Loucy (cell line): ENCODE measurements at regions not wholly inside any gene's neighbourhood (a gene's known extent, or its start where the extent isn't known, plus 50 kb on each side); places are given as distances from the start of the nearest gene placed in this dataset.

Source experiments
- H2AFZ ChIP-seq: fragments of 200-600 bp; sonication (generic); 2 replicates; pipeline ENCODE4 v1.6.0; 2016; ENCODE audit warnings: antibody characterized with exemption, mild to moderate bottlenecking, low read length, moderate library complexity
- H3F3A ChIP-seq: fragments of 200-600 bp; 2 replicates; pipeline ENCODE4 v1.6.0; 2016; ENCODE audit warnings: antibody characterized with exemption, low read depth, mild to moderate bottlenecking
- H3K27me3 ChIP-seq: fragments of 200-600 bp; sonication (generic); 2 replicates; pipeline ENCODE4 v1.6.1; 2014; ENCODE audit warnings: low read length, mild to moderate bottlenecking; ENCODE audit not compliant: insufficient read depth, poor library complexity, severe bottlenecking
- H3K36me3 ChIP-seq: fragments of 200-600 bp; sonication (generic); 2 replicates; pipeline ENCODE4 v1.6.1; 2016; ENCODE audit warnings: low read length; ENCODE audit not compliant: insufficient read depth
- H3K4me1 ChIP-seq: fragments of 200-600 bp; sonication (generic); 2 replicates; pipeline ENCODE4 v1.5.1; 2014; ENCODE audit warnings: low read length, mild to moderate bottlenecking; ENCODE audit not compliant: insufficient read depth, poor library complexity, severe bottlenecking
- H3K4me2 ChIP-seq: fragments of 200-600 bp; sonication (generic); 2 replicates; pipeline ENCODE4 v1.6.0; 2014; ENCODE audit warnings: antibody characterized with exemption, low read length, low read depth, mild to moderate bottlenecking; ENCODE audit not compliant: poor library complexity, severe bottlenecking
- H3K4me3 ChIP-seq: fragments of 200-600 bp; sonication (generic); 2 replicates; pipeline ENCODE4 v1.5.1; 2014; ENCODE audit warnings: low read length, mild to moderate bottlenecking, mixed read lengths; ENCODE audit not compliant: poor library complexity, severe bottlenecking
- H3K79me2 ChIP-seq: fragments of 200-600 bp; sonication (generic); 2 replicates; pipeline ENCODE4 v1.6.1; 2014; ENCODE audit warnings: low read length; ENCODE audit not compliant: insufficient read depth
- H3K9ac ChIP-seq: fragments of 200-600 bp; sonication (generic); 2 replicates; pipeline ENCODE4 v1.6.0; 2014; ENCODE audit warnings: mild to moderate bottlenecking, low read depth, low read length, moderate library complexity; ENCODE audit not compliant: poor library complexity, severe bottlenecking
- H3K9me2 ChIP-seq: fragments of 200-600 bp; sonication (generic); replicated peaks from 2 replicates; pipeline ENCODE4 v1.6.1; 2016; ENCODE audit warnings: low read depth, low read length, mixed read lengths
- H3K9me3 ChIP-seq: fragments of 200-600 bp; sonication (generic); 2 replicates; pipeline ENCODE4 v1.6.1; 2014; ENCODE audit warnings: mild to moderate bottlenecking, antibody characterized with exemption, low read length, low read depth; ENCODE audit not compliant: insufficient read depth
- H4K20me1 ChIP-seq: fragments of 200-600 bp; sonication (generic); 2 replicates; pipeline ENCODE4 v1.6.0; 2014; ENCODE audit warnings: antibody characterized with exemption, low read length, mild to moderate bottlenecking; ENCODE audit not compliant: insufficient read depth, poor library complexity, severe bottlenecking
- EZH2phosphoT487 ChIP-seq: fragments of 200-600 bp; IDR thresholded peaks from 2 replicates; pipeline ENCODE4 v1.6.1; 2018; ENCODE audit warnings: antibody characterized with exemption, mild to moderate bottlenecking, moderate library complexity, borderline replicate concordance
- TF ChIP-seq, protein P1 (sequence below): fragments of 200-600 bp; sonication (generic); conservative IDR thresholded peaks from 2 replicates; pipeline ENCODE4 v1.5.1; 2014; ENCODE audit warnings: mild to moderate bottlenecking, antibody characterized with exemption, low read length

DNA sequence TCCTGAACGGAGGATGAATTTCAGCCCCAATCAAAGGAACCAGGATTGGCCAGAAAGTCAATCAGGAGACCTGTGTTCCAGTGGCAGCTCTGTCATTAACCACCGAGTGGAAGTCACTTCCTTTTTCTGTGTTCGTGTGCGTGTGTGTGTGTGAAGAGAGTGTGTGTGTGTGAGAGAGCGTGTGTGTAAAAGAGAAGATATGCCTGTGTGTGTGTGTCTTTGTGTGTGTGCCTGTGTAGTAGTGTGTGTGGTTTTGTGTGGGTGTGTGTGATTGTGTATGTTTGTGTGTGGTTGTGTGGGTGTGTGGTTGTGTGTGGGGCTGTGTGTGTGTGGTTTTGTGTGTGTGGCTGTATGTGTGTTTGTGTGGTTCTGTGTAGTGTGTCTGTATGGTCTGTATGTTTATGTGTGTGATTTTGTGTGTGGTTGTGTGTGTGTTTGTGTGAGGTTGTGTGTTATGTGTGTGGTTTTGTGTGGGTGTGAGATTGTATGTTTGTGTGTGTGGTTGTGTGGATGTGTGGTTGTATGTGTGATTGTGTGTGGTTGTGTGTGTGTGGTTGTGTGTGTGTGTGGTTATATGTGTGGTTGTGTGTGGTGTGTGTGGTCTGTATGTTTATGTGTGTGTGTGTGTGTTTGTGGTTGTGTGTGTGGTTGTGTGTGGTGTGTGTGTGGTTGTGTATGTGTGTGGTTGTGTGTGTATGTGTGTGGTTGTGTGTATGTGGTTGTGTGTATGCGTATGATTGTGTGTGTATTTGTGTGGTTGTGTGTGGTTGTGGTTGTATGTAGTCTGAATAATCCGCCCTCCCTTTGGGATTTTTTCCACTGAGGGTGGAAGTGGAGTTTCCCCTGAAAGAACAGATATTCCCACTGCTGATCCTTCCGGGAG is 314.4 kb downstream of the SHQ1 start:
- H3K4me2 ChIP-seq: no peak overlapping the region
- no peaks in the 10 kb centered on the region for H3K9me2 ChIP-seq
- H3K9me3 ChIP-seq: no peaks in the 10 kb centered on the region
- H3K27me3 ChIP-seq: no peaks in the 10 kb centered on the region
- no peak overlapping the region for H3K4me3 ChIP-seq
- H3F3A ChIP-seq: no peaks in the 10 kb centered on the region
- H3K79me2 ChIP-seq: no peaks in the 10 kb centered on the region
- TF ChIP-seq EZH2phosphoT487: no peak
- TF ChIP-seq, protein P1, sequence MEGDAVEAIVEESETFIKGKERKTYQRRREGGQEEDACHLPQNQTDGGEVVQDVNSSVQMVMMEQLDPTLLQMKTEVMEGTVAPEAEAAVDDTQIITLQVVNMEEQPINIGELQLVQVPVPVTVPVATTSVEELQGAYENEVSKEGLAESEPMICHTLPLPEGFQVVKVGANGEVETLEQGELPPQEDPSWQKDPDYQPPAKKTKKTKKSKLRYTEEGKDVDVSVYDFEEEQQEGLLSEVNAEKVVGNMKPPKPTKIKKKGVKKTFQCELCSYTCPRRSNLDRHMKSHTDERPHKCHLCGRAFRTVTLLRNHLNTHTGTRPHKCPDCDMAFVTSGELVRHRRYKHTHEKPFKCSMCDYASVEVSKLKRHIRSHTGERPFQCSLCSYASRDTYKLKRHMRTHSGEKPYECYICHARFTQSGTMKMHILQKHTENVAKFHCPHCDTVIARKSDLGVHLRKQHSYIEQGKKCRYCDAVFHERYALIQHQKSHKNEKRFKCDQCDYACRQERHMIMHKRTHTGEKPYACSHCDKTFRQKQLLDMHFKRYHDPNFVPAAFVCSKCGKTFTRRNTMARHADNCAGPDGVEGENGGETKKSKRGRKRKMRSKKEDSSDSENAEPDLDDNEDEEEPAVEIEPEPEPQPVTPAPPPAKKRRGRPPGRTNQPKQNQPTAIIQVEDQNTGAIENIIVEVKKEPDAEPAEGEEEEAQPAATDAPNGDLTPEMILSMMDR: no peak
- no peak overlapping the region for H3K9ac ChIP-seq
- no peaks in the 10 kb centered on the region for H4K20me1 ChIP-seq
- no peak overlapping the region for H2AFZ ChIP-seq
- H3K36me3 ChIP-seq: no peaks in the 10 kb centered on the region
- peaks cover 7% of the 10 kb centered on the region for H3K4me1 ChIP-seq

DNA sequence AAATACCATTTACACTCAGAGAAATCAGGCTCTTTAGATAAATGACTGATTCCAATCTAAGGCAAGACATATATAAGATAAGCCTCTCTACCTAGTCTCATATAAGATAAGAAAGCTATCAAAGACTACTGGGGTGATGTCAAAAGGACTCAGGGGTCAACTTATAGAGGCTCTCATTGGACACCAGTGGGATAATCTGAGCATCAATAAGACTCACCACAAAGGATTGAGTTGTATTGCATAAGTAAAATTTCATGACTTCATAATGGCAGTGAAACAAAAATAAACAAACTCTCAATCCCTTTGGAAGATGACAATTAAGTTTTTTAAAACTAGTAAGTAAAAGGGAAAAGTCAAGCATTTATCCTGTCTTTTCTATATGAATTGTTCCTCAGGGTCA is 317.8 kb downstream of the SHQ1 start:
- no peak for TF ChIP-seq EZH2phosphoT487
- TF ChIP-seq, protein P1: no peak
- no peaks in the 10 kb centered on the region for H4K20me1 ChIP-seq
- no peak overlapping the region for H3K4me2 ChIP-seq
- H3F3A ChIP-seq: no peaks in the 10 kb centered on the region
- no peaks in the 10 kb centered on the region for H3K36me3 ChIP-seq
- H3K79me2 ChIP-seq: no peaks in the 10 kb centered on the region
- H3K27me3 ChIP-seq: no peaks in the 10 kb centered on the region
- H3K9me3 ChIP-seq: no peaks in the 10 kb centered on the region
- no peaks in the 10 kb centered on the region for H3K4me1 ChIP-seq
- H2AFZ ChIP-seq: no peak overlapping the region
- no peak overlapping the region for H3K9ac ChIP-seq
- no peak overlapping the region for H3K4me3 ChIP-seq
- no peaks in the 10 kb centered on the region for H3K9me2 ChIP-seq

DNA sequence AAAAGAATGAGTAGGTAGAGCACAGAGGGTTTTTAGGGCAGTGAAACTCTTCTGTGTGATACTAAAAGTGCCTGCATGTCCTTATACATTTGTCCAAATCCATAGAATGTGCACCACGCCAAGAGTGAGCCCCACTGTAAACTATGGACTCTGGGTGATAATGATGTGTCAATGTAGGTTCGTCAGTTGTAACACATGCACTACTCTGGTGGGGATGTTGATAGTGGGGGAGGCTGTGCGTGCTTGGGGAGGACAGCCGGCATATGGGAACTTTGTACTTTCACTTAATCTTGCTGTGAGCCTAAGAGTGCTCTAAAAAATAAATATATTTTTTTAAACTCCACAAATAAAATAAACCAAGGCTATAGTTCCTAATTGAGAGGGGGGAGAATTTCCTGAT is 319.2 kb downstream of the SHQ1 start:
- H3K9ac ChIP-seq: no peak overlapping the region
- H3K36me3 ChIP-seq: no peaks in the 10 kb centered on the region
- no peak overlapping the region for H3K4me2 ChIP-seq
- no peaks in the 10 kb centered on the region for H3K79me2 ChIP-seq
- no peaks in the 10 kb centered on the region for H3K4me1 ChIP-seq
- no peak overlapping the region for H3K4me3 ChIP-seq
- TF ChIP-seq, protein P1: no peak
- no peak for TF ChIP-seq EZH2phosphoT487
- no peaks in the 10 kb centered on the region for H3K27me3 ChIP-seq
- no peak overlapping the region for H2AFZ ChIP-seq
- H3K9me2 ChIP-seq: no peaks in the 10 kb centered on the region
- no peaks in the 10 kb centered on the region for H3K9me3 ChIP-seq
- no peaks in the 10 kb centered on the region for H3F3A ChIP-seq
- no peaks in the 10 kb centered on the region for H4K20me1 ChIP-seq
